ENCODE measurements at regions not wholly inside any gene's neighbourhood (a gene's known extent, or its start where the extent isn't known, plus 50 kb on each side); places are given as distances from the start of the nearest gene placed in this dataset.
"Not testable (repeated sequence)": the region's sequence is repeated elsewhere in the genome, so short reads cannot be mapped to it uniquely, and the experiment has no call there.

DNA sequence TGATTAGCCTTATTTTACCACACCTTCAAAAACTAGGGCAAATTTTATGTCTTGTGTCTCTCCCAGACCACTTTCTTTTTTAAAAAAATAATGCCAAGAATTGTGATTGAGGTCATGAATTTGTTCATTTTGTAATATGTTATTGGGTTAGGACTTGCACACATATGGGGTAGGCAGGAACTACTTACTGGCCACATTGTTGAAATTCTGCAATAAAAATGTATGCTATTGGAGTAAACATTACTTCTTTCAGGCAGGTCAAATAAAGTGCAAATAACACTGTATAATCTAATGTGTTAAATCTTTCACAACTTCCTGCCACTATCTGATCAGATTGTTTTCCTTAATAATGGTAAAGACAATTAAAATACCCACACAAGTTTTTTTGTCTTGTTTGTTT lies 166.6 kb upstream of the COL11A1 start:
- intact Hi-C loops (cut with micrococcal nuclease) = no loop called here
- no peak overlapping the region for H3K27ac Mint-ChIP-seq

DNA sequence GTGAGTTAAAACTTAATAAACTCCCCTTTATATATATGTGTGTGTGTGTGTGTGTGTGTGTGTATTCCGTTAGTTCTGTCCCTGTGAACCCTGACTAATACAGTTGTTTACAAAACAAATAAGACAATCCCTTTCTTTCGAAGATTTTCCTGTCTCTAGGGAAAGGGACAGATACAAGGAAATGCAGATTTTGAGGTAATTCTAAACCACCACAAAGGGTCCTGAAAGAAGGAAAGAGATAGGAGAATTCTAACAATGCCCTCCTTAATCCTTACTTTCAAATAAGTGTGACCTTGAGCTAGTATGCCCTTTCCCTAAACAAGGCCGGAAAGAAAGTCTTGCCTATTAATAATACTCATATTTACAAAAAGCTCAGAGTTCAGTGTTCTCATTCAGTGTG lies 164.8 kb upstream of the COL11A1 start:
- no peaks in the 10 kb centered on the region for H3K27me3 Mint-ChIP-seq
- CTCF ChIA-PET (ENCODE audit: partially characterized antibody) = no interaction called here
- peaks cover 0 to 10% (median 5%) of the 10 kb centered on the region in 8 donors for H3K9me3 Mint-ChIP-seq
- DNase-seq = no peak
- no peak overlapping the region for H3K27ac ChIP-seq (ENCODE audit: low read depth, low read length)
- H3K4me1 ChIP-seq (ENCODE audit: insufficient read depth, low read length) = no peaks in the 10 kb centered on the region
- intact Hi-C loops (cut with micrococcal nuclease) = no loop called here
- no peaks in the 10 kb centered on the region for H3K4me1 Mint-ChIP-seq
- POLR2A ChIA-PET (ENCODE audit: partially characterized antibody) = no interaction called here
- no peaks in the 10 kb centered on the region for H3K27me3 ChIP-seq (ENCODE audit: insufficient read depth, low read length)
- H3K4me3 ChIP-seq (ENCODE audit: low read length in 2 of 2) = no peak overlapping the region
- H3K4me3 Mint-ChIP-seq = no peak overlapping the region
- no peaks in the 10 kb centered on the region for H3K36me3 Mint-ChIP-seq
- no peaks in the 10 kb centered on the region for H3K36me3 ChIP-seq (ENCODE audit: insufficient read depth, low read length)
- no peaks in the 10 kb centered on the region for H3K9me3 ChIP-seq (ENCODE audit: control insufficient read depth in 1 of 2, low read length in 2 of 2)
- no peak overlapping the region for H3K27ac Mint-ChIP-seq

More for the DNA sequence above, 166.6 kb upstream of the COL11A1 start:
- Histone ChIP-seq H3K4me1 (ENCODE audit: insufficient read depth, low read length) (no peaks in the 10 kb centered on the region), H3K4me3 (ENCODE audit: low read length in 2 of 2) (no peak overlapping the region), H3K36me3 (ENCODE audit: insufficient read depth, low read length) (no peaks in the 10 kb centered on the region), H3K27ac (ENCODE audit: low read depth, low read length) (no peak overlapping the region), H3K9me3 (ENCODE audit: control insufficient read depth in 1 of 2, low read length in 2 of 2) (no peaks in the 10 kb centered on the region), H3K27me3 (ENCODE audit: insufficient read depth, low read length) (no peaks in the 10 kb centered on the region)
- DNase-seq = no peak
- Mint-ChIP-seq H3K27me3 (no peaks in the 10 kb centered on the region), H3K4me3 (no peak overlapping the region), H3K36me3 (no peaks in the 10 kb centered on the region), H3K4me1 (no peaks in the 10 kb centered on the region), H3K9me3 (peaks cover 0 to 10% (median 3%) of the 10 kb centered on the region in 8 donors)
- CTCF ChIA-PET (ENCODE audit: partially characterized antibody) = no interaction called here
- POLR2A ChIA-PET (ENCODE audit: partially characterized antibody) = no interaction called here

DNA sequence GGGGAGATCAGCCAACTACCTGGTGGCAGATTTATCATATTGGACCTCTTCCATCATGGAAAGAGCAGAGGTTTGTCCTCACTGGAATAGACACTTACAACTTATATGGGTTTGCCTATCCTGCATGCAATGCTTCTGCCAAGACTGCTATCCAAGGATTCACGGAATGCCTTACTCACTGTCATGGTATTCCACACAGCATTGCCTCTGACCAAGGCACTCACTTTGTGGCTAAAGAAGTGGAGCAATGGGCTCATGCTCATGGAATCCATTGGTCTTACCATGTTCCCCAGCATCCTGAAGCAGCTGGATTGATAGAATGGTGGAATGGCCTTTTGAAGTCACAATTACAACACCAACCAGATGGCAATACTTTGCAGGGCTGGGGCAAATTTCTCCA lies 163.1 kb upstream of the COL11A1 start:
- H3K4me3 ChIP-seq (ENCODE audit: low read length in 2 of 2); H3K36me3 ChIP-seq (ENCODE audit: insufficient read depth, low read length); H3K4me1 Mint-ChIP-seq; H3K9me3 ChIP-seq (ENCODE audit: control insufficient read depth in 1 of 2, low read length in 2 of 2); H3K27ac ChIP-seq (ENCODE audit: low read depth, low read length); H3K27ac Mint-ChIP-seq; DNase-seq; H3K4me3 Mint-ChIP-seq; POLR2A ChIA-PET (ENCODE audit: partially characterized antibody); H3K4me1 ChIP-seq (ENCODE audit: insufficient read depth, low read length); H3K27me3 Mint-ChIP-seq; H3K36me3 Mint-ChIP-seq; CTCF ChIA-PET (ENCODE audit: partially characterized antibody); intact Hi-C loops (cut with micrococcal nuclease); H3K27me3 ChIP-seq (ENCODE audit: insufficient read depth, low read length): not testable (repeated sequence)
- H3K9me3 Mint-ChIP-seq = peaks cover 0 to 10% (median 5%) of the 10 kb centered on the region in 8 donors

DNA sequence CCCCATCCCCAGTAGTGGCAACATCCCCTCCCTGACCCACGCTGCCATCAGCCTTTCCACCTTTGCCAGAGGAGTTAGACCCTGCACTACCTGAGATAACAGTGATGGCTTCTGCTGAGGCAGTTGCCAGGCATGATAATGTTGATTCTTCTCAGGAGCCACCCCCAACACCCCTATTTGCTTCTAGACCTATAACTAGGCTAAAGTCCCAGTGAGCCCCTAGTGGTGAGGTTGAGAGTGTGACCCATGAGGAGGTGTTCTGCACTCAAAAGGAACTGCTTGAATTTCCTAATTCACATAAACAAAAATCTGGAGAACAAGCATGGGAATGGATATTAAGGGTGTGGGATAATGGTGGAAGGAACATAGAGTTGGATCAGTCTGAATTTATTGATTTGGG lies 159.6 kb upstream of the COL11A1 start:
- ChIA-PET CTCF (ENCODE audit: partially characterized antibody) (no interaction called here), POLR2A (ENCODE audit: partially characterized antibody) (no interaction called here)
- Mint-ChIP-seq H3K36me3 (no peaks in the 10 kb centered on the region), H3K9me3 (peaks cover 0 to 7% (median 4%) of the 10 kb centered on the region in 8 donors), H3K4me1 (no peaks in the 10 kb centered on the region), H3K4me3 (no peak overlapping the region), H3K27me3 (no peaks in the 10 kb centered on the region), H3K27ac (no peak overlapping the region)
- Histone ChIP-seq H3K27ac (ENCODE audit: low read depth, low read length) (no peak overlapping the region), H3K36me3 (ENCODE audit: insufficient read depth, low read length) (no peaks in the 10 kb centered on the region), H3K4me3 (ENCODE audit: low read length in 2 of 2) (no peak overlapping the region), H3K4me1 (ENCODE audit: insufficient read depth, low read length) (no peaks in the 10 kb centered on the region), H3K27me3 (ENCODE audit: insufficient read depth, low read length) (no peaks in the 10 kb centered on the region), H3K9me3 (ENCODE audit: control insufficient read depth in 1 of 2, low read length in 2 of 2) (no peaks in the 10 kb centered on the region)
- DNase-seq = no peak
- intact Hi-C loops (cut with micrococcal nuclease) = no loop called here

DNA sequence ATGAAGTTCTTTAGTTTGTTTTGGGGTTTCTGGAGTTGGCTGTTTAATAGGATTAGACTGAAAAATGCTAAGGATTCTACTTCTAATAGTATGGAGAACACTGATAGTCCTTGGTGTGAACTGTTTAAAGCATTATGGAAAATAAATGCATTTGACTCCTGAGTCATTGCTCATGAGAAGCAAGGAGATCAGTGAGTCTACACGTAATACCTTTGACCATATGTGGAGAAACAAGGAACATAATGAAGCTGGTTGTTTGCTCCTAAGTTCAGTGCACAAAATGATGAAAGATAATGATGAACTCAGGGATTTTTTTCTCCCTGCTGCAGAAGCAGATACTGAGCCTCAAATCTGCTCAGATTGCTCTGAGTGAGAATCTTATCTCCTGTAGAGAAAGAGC lies 158.9 kb upstream of the COL11A1 start:
- H3K36me3 ChIP-seq (ENCODE audit: insufficient read depth, low read length) = no peaks in the 10 kb centered on the region
- Mint-ChIP-seq H3K36me3 (no peaks in the 10 kb centered on the region), H3K9me3 (peaks cover 0 to 7% (median 3%) of the 10 kb centered on the region in 8 donors), H3K4me3 (no peak overlapping the region), H3K27me3 (no peaks in the 10 kb centered on the region), H3K27ac (no peak overlapping the region), H3K4me1 (no peaks in the 10 kb centered on the region)
- no peak for DNase-seq
- H3K27me3 ChIP-seq (ENCODE audit: insufficient read depth, low read length) = no peaks in the 10 kb centered on the region
- no peaks in the 10 kb centered on the region for H3K9me3 ChIP-seq (ENCODE audit: control insufficient read depth in 1 of 2, low read length in 2 of 2)
- H3K27ac ChIP-seq (ENCODE audit: low read depth, low read length) = no peak overlapping the region
- intact Hi-C loops (cut with micrococcal nuclease) = no loop called here
- POLR2A ChIA-PET (ENCODE audit: partially characterized antibody) = no interaction called here
- H3K4me3 ChIP-seq (ENCODE audit: low read length in 2 of 2) = no peak overlapping the region
- no peaks in the 10 kb centered on the region for H3K4me1 ChIP-seq (ENCODE audit: insufficient read depth, low read length)
- CTCF ChIA-PET (ENCODE audit: partially characterized antibody) = no interaction called here

DNA sequence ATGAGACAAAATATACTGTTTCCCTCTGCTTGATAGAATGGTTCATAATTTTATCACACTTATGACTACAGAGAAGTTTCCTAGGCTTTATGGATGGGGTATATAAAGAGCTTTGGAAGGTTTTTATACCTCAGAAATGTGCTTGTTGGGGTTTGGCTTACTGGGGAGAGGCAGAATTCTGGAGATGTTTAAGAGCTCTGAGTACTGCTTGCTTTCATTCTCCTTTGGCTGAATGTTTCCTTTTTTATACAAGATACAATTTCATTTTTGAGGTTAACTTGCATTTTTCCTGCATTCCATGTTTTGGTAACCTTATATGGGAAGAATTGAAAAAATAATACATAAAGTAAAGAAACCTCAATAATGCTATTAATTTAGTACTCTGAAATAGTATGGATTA lies 157.7 kb upstream of the COL11A1 start:
- ChIA-PET CTCF (ENCODE audit: partially characterized antibody) (no interaction called here), POLR2A (ENCODE audit: partially characterized antibody) (no interaction called here)
- Histone ChIP-seq H3K27me3 (ENCODE audit: insufficient read depth, low read length) (no peaks in the 10 kb centered on the region), H3K4me1 (ENCODE audit: insufficient read depth, low read length) (no peaks in the 10 kb centered on the region), H3K4me3 (ENCODE audit: low read length in 2 of 2) (no peak overlapping the region), H3K9me3 (ENCODE audit: control insufficient read depth in 1 of 2, low read length in 2 of 2) (no peaks in the 10 kb centered on the region), H3K36me3 (ENCODE audit: insufficient read depth, low read length) (no peaks in the 10 kb centered on the region), H3K27ac (ENCODE audit: low read depth, low read length) (no peak overlapping the region)
- Mint-ChIP-seq H3K27ac (no peak overlapping the region), H3K27me3 (no peaks in the 10 kb centered on the region), H3K9me3 (peaks cover 0 to 7% (median 3%) of the 10 kb centered on the region in 8 donors), H3K4me3 (no peak overlapping the region), H3K36me3 (no peaks in the 10 kb centered on the region), H3K4me1 (no peaks in the 10 kb centered on the region)
- intact Hi-C loops (cut with micrococcal nuclease) = no loop called here
- no peak for DNase-seq

DNA sequence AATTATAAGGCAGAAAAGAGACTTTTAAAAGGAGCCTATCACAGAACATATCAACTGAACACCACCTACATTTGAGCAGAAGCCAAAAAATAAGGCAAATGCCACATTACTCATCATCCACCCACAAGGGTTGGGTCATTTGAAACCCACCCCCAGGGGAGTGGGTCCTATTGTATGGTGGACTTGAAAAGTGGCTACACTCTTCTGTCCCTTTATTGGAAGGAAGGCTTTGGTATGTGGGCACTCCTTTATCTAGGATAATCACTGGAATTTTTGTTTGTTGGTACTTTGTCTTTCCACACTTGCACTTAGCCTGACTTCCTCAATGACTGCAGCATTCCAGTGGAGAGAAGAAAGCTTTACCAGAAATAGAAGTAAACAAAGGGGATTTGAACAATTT lies 157.2 kb upstream of the COL11A1 start:
- no peaks in the 10 kb centered on the region for H3K4me1 ChIP-seq (ENCODE audit: insufficient read depth, low read length)
- no peak for DNase-seq
- POLR2A ChIA-PET (ENCODE audit: partially characterized antibody) = no interaction called here
- intact Hi-C loops (cut with micrococcal nuclease) = no loop called here
- no peaks in the 10 kb centered on the region for H3K27me3 ChIP-seq (ENCODE audit: insufficient read depth, low read length)
- Mint-ChIP-seq H3K27ac (no peak overlapping the region), H3K4me3 (no peak overlapping the region), H3K4me1 (no peaks in the 10 kb centered on the region), H3K36me3 (no peaks in the 10 kb centered on the region), H3K27me3 (no peaks in the 10 kb centered on the region), H3K9me3 (peaks cover 0 to 5% (median under 1%) of the 10 kb centered on the region in 8 donors)
- no peak overlapping the region for H3K4me3 ChIP-seq (ENCODE audit: low read length in 2 of 2)
- CTCF ChIA-PET (ENCODE audit: partially characterized antibody) = no interaction called here
- no peaks in the 10 kb centered on the region for H3K36me3 ChIP-seq (ENCODE audit: insufficient read depth, low read length)
- no peaks in the 10 kb centered on the region for H3K9me3 ChIP-seq (ENCODE audit: control insufficient read depth in 1 of 2, low read length in 2 of 2)
- no peak overlapping the region for H3K27ac ChIP-seq (ENCODE audit: low read depth, low read length)

DNA sequence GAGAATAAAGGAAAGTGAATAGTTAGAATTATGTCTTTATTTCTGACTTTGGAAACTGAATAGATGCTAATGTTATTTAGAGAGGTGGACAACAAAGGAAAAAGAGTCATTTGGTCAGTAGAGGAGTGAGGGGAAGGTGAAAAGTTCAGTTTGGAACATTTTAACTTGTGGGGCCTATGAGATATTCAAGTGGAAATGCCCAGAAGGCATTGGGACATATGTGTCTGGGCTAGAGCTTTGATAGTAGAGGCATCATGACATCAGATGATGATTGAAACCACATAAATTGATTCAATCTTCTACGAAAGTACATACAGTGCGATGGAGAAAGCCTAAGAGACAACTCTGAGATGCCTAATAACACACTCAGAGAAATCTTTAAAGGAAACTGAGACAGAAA lies 151.7 kb upstream of the COL11A1 start:
- Histone ChIP-seq H3K27ac (ENCODE audit: low read depth, low read length) (no peak overlapping the region), H3K9me3 (ENCODE audit: control insufficient read depth in 1 of 2, low read length in 2 of 2) (no peaks in the 10 kb centered on the region), H3K36me3 (ENCODE audit: insufficient read depth, low read length) (no peaks in the 10 kb centered on the region), H3K4me1 (ENCODE audit: insufficient read depth, low read length) (no peaks in the 10 kb centered on the region), H3K4me3 (ENCODE audit: low read length in 2 of 2) (no peak overlapping the region), H3K27me3 (ENCODE audit: insufficient read depth, low read length) (no peaks in the 10 kb centered on the region)
- Mint-ChIP-seq H3K27ac (peak overlapping the region in 1 of 7 donors; percentile 9), H3K4me1 (no peaks in the 10 kb centered on the region), H3K4me3 (no peak overlapping the region), H3K36me3 (no peaks in the 10 kb centered on the region), H3K27me3 (no peaks in the 10 kb centered on the region), H3K9me3 (peaks cover 0 to 2% (median 0%) of the 10 kb centered on the region in 8 donors)
- intact Hi-C loops (cut with micrococcal nuclease) = no loop called here
- CTCF ChIA-PET (ENCODE audit: partially characterized antibody) = no interaction called here
- POLR2A ChIA-PET (ENCODE audit: partially characterized antibody) = no interaction called here
- DNase-seq = no peak
